ENCODE measurements at regions not wholly inside any gene's neighbourhood (a gene's known extent, or its start where the extent isn't known, plus 50 kb on each side); places are given as distances from the start of the nearest gene placed in this dataset.

DNA sequence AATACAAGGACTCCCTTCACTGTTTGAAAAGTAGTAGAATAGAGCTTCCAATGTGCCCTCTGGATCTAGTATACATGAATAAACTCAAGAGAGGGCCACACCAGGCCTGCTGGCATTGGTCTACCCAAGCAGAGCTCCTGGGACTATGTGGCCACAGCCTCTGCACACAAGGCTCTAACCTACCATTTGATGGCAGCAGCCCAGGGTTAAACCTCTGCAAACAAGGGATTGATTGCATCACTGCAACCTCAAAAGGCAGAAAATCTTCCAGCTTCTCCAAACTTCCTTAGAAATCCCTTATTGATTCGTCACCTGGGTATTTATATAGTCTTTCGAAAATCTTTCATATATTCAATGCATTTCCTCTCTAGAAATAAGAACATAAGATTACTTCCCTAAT lies 147.6 kb upstream of the SETBP1 start:
- H3K4me2 ChIP-seq (ENCODE audit: extremely low read depth, insufficient read depth, low read length): no peak overlapping the region
- no peak for DNase-seq (ENCODE audit: low read depth in 2 of 2)
- no peak overlapping the region for H2AFZ ChIP-seq (ENCODE audit: low read length)
- no peaks in the 10 kb centered on the region for H3K4me1 ChIP-seq (ENCODE audit: control insufficient read depth, extremely low read depth, insufficient read depth, low read length)
- H3K27me3 ChIP-seq (ENCODE audit: control insufficient read depth, insufficient read depth, low read length): no peaks in the 10 kb centered on the region
- no peaks in the 10 kb centered on the region for H3K36me3 ChIP-seq (ENCODE audit: control insufficient read depth, insufficient read depth, low read length)
- H3K27ac ChIP-seq (ENCODE audit: insufficient read depth, low read length): no peak overlapping the region
- H3K9me3 ChIP-seq (ENCODE audit: control insufficient read depth, insufficient read depth, low read depth, low read length): no peaks in the 10 kb centered on the region
- no peak overlapping the region for H3K4me3 ChIP-seq (replicated peaks in 1 of 4; ENCODE audit: control extremely low read depth in 1 of 4, insufficient read depth in 1 of 4, low read depth in 3 of 4, low read length in 4 of 4)
- no peaks in the 10 kb centered on the region for H3K79me2 ChIP-seq (ENCODE audit: control insufficient read depth, insufficient read depth, low read length)
- H4K20me1 ChIP-seq (ENCODE audit: control insufficient read depth, extremely low read depth, insufficient read depth, low read length): no peaks in the 10 kb centered on the region
- no peak for TF ChIP-seq CTCF (conservative IDR thresholded peaks at IDR 0.05 in 1 of 2, IDR thresholded peaks at IDR 0.05 in 1 of 2; ENCODE audit: low read depth in 1 of 2, low read length in 2 of 2)
- no peak for TF ChIP-seq EZH2 (IDR thresholded peaks at IDR 0.05; ENCODE audit: low read length, missing control alignments)
- H3K9ac ChIP-seq (ENCODE audit: insufficient read depth, low read length): no peak overlapping the region

DNA sequence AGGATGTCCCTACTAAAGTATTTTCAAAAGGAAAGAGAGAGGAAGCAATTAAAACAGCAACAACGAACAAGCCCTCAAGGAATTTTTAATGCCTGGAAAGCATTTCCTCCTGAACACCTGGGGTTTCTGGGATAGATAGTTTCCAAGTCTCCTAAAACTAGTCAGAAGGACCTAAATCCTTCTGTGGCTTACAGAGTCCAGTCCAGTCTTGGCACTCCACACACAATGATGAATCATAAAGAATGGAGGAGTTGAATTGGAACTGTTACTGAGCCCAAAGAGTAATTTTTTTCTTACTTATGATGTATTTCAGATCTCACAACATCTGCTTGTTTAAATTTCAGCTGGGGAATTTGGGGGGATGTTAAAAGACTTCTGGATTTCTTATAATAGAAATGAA lies 144.6 kb upstream of the SETBP1 start:
- Histone ChIP-seq H4K20me1 (ENCODE audit: control insufficient read depth, extremely low read depth, insufficient read depth, low read length) (no peaks in the 10 kb centered on the region), H3K36me3 (ENCODE audit: control insufficient read depth, insufficient read depth, low read length) (no peaks in the 10 kb centered on the region), H3K9me3 (ENCODE audit: control insufficient read depth, insufficient read depth, low read depth, low read length) (no peaks in the 10 kb centered on the region), H2AFZ (ENCODE audit: low read length) (no peak overlapping the region), H3K27ac (ENCODE audit: insufficient read depth, low read length) (no peak overlapping the region), H3K4me1 (ENCODE audit: control insufficient read depth, extremely low read depth, insufficient read depth, low read length) (no peaks in the 10 kb centered on the region), H3K27me3 (ENCODE audit: control insufficient read depth, insufficient read depth, low read length) (no peaks in the 10 kb centered on the region), H3K4me3 (replicated peaks in 1 of 4; ENCODE audit: control extremely low read depth in 1 of 4, insufficient read depth in 1 of 4, low read depth in 3 of 4, low read length in 4 of 4) (no peak overlapping the region), H3K79me2 (ENCODE audit: control insufficient read depth, insufficient read depth, low read length) (no peaks in the 10 kb centered on the region), H3K4me2 (ENCODE audit: extremely low read depth, insufficient read depth, low read length) (no peak overlapping the region), H3K9ac (ENCODE audit: insufficient read depth, low read length) (no peak overlapping the region)
- peak; percentile 73 to 90 for DNase-seq (ENCODE audit: low read depth in 2 of 2)
- no peak for TF ChIP-seq CTCF (conservative IDR thresholded peaks at IDR 0.05 in 1 of 2, IDR thresholded peaks at IDR 0.05 in 1 of 2; ENCODE audit: low read depth in 1 of 2, low read length in 2 of 2)

DNA sequence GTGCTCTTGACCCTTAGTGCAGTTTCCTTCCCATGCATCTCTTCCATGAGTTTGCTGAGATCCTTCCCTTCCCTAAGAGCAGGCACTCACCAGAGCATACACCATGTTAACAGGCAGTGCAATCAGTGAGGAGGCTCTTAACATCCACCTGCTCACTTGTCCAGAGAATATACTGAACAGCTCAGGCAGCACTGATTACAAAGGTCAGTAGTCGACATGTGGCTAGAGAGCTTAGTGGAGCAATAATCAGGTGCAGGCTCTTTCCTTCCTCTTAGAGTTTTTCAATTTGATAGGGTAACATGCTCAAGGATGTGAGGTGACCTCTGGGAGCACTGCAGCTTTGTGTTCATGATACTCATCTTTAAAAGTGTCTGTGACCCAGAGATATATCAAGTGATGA lies 144.1 kb upstream of the SETBP1 start:
- no peak overlapping the region for H3K4me2 ChIP-seq (ENCODE audit: extremely low read depth, insufficient read depth, low read length)
- H3K4me1 ChIP-seq (ENCODE audit: control insufficient read depth, extremely low read depth, insufficient read depth, low read length): no peaks in the 10 kb centered on the region
- no peaks in the 10 kb centered on the region for H3K36me3 ChIP-seq (ENCODE audit: control insufficient read depth, insufficient read depth, low read length)
- no peaks in the 10 kb centered on the region for H3K27me3 ChIP-seq (ENCODE audit: control insufficient read depth, insufficient read depth, low read length)
- no peaks in the 10 kb centered on the region for H4K20me1 ChIP-seq (ENCODE audit: control insufficient read depth, extremely low read depth, insufficient read depth, low read length)
- no peaks in the 10 kb centered on the region for H3K9me3 ChIP-seq (ENCODE audit: control insufficient read depth, insufficient read depth, low read depth, low read length)
- TF ChIP-seq CTCF (conservative IDR thresholded peaks at IDR 0.05 in 1 of 2, IDR thresholded peaks at IDR 0.05 in 1 of 2; ENCODE audit: low read depth in 1 of 2, low read length in 2 of 2) (no peak), EZH2 (IDR thresholded peaks at IDR 0.05; ENCODE audit: low read length, missing control alignments) (no peak)
- H2AFZ ChIP-seq (ENCODE audit: low read length): no peak overlapping the region
- H3K9ac ChIP-seq (ENCODE audit: insufficient read depth, low read length): no peak overlapping the region
- no peak overlapping the region for H3K27ac ChIP-seq (ENCODE audit: insufficient read depth, low read length)
- no peaks in the 10 kb centered on the region for H3K79me2 ChIP-seq (ENCODE audit: control insufficient read depth, insufficient read depth, low read length)
- DNase-seq (ENCODE audit: low read depth in 2 of 2): no peak
- H3K4me3 ChIP-seq (replicated peaks in 1 of 4; ENCODE audit: control extremely low read depth in 1 of 4, insufficient read depth in 1 of 4, low read depth in 3 of 4, low read length in 4 of 4): no peak overlapping the region
